ENCODE measurements at regions not wholly inside any gene's neighbourhood (a gene's known extent, or its start where the extent isn't known, plus 50 kb on each side); places are given as distances from the start of the nearest gene placed in this dataset.

GRCh38 chr12:107925125-107925524, 150.6 kb downstream of the ASCL4 start:
- no peak for DNase-seq (ENCODE audit: low spot score, unreplicated experiment)
- no peak for TF ChIP-seq CTCF (IDR thresholded peaks at IDR 0.05; ENCODE audit: unreplicated experiment)
- H3K27me3 Mint-ChIP-seq, result peaks cover 50% of the 10 kb centered on the region

DNA sequence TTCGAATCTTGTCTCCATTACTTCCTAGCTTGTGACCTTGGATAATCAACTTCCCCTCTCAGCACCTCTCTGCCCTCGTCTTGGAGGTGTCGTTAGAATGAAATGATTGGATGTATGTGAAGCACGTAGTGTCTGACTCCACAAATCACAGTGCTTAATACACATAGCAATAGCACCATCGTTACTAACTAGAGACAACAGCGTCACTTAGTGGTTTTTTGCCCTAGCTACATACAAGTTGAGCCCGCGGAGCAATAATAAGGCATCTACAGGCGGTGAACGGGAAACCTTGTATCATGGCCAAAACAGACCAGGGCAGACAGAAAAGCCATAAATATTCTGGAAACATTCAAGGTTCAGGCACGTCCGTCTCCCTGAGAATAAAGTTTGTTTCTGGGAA, 154.9 kb downstream of the ASCL4 start:
- H3K4me1 Mint-ChIP-seq (ENCODE audit: low read depth), result no peaks in the 10 kb centered on the region
- peak; percentile 31 for TF ChIP-seq CTCF (IDR thresholded peaks at IDR 0.05; ENCODE audit: unreplicated experiment)

More at GRCh38 chr12:107925125-107925524, 150.6 kb downstream of the ASCL4 start:
- H3K27ac Mint-ChIP-seq, result no peak overlapping the region
- H3K4me3 Mint-ChIP-seq (ENCODE audit: low read depth), result no peak overlapping the region
- H3K4me1 Mint-ChIP-seq (ENCODE audit: low read depth), result no peaks in the 10 kb centered on the region
- no peaks in the 10 kb centered on the region for H3K36me3 Mint-ChIP-seq (ENCODE audit: insufficient read depth)
- no peaks in the 10 kb centered on the region for H3K9me3 Mint-ChIP-seq (ENCODE audit: low read depth)

DNA sequence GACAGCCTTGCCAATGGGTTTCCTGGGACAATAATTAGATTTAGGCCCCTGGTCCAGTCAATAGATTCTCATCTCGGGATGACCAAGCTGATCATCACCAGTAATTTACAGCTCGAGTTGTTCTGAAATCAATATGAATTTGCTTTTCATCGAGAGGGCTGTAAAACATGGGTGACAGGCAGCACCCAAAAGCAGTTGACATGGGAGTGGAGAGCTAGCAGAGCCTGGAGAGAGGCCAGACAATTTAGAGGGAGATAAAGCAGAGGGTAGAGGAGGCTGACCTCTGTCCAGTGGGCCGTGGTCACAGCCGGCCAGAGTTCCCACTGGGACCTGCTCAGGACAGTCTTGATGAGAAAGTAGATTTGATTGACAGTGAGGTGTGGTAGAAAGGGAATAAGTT, 157.3 kb downstream of the ASCL4 start:
- Mint-ChIP-seq H3K4me1 (ENCODE audit: low read depth) (no peaks in the 10 kb centered on the region), H3K27me3 (peaks cover 66% of the 10 kb centered on the region), H3K36me3 (ENCODE audit: insufficient read depth) (no peaks in the 10 kb centered on the region)

More for the DNA sequence above, 154.9 kb downstream of the ASCL4 start:
- no peak for DNase-seq (ENCODE audit: low spot score, unreplicated experiment)
- Mint-ChIP-seq H3K27ac (no peak overlapping the region), H3K27me3 (peaks cover 51% of the 10 kb centered on the region), H3K36me3 (ENCODE audit: insufficient read depth) (no peaks in the 10 kb centered on the region), H3K9me3 (ENCODE audit: low read depth) (no peaks in the 10 kb centered on the region), H3K4me3 (ENCODE audit: low read depth) (no peak overlapping the region)

DNA sequence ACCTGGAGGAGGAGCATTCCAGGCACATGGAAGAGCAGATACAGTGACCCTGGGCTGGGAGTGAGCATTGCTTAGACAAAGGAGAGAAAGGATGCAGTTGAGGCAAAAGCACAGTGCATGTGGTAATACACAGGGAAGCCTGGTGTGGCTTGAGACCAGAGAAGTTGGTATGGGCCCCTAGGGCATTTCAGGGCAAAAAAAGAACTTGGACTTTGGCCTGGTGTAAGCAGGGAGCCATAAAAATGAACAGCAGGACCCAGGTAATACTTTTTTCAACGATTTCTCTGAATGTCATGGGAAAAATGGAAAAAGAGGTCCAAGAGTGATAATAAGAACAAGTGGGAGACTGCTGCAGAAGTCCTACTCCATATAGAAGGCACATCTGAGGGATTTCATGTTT, 163.9 kb downstream of the ASCL4 start:
- H3K27ac Mint-ChIP-seq, result no peak overlapping the region
- H3K4me3 Mint-ChIP-seq (ENCODE audit: low read depth), result no peak overlapping the region
- no peak for TF ChIP-seq CTCF (IDR thresholded peaks at IDR 0.05; ENCODE audit: unreplicated experiment)
- peaks cover 8% of the 10 kb centered on the region for H3K9me3 Mint-ChIP-seq (ENCODE audit: low read depth)
- H3K4me1 Mint-ChIP-seq (ENCODE audit: low read depth), result no peaks in the 10 kb centered on the region
- no peak for DNase-seq (ENCODE audit: low spot score, unreplicated experiment)
- H3K27me3 Mint-ChIP-seq, result peaks cover 34% of the 10 kb centered on the region
- H3K36me3 Mint-ChIP-seq (ENCODE audit: insufficient read depth), result no peaks in the 10 kb centered on the region

More for the DNA sequence above, 157.3 kb downstream of the ASCL4 start:
- no peak overlapping the region for H3K27ac Mint-ChIP-seq
- no peaks in the 10 kb centered on the region for H3K9me3 Mint-ChIP-seq (ENCODE audit: low read depth)
- no peak overlapping the region for H3K4me3 Mint-ChIP-seq (ENCODE audit: low read depth)
- TF ChIP-seq CTCF (IDR thresholded peaks at IDR 0.05; ENCODE audit: unreplicated experiment), result no peak
- no peak for DNase-seq (ENCODE audit: low spot score, unreplicated experiment)

DNA sequence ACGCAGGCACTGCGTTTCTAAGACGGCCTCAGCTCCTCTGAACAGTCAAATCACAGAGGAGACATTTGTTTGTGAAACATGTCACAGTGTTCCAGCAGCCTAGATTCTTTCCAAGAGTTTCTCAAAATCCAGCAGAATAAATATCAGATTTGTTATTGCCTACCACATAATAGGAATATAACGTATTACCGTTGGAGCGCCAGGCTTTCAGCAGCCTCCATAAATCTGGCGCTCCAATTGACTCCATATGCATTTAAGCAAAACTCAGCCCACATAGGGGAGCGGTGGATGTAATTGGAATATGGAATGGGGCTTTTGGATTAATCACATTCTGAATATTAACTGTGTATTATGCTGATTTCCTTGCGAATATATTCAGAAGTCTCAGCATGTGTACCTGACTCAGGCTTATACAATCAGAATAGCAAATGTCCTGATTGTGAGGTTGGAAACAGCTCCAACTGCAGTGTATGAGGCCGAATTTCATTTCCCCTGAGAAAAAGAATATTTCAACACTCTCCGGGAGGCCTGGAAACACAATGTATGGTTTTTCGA, 174.0 kb downstream of the ASCL4 start:
- Mint-ChIP-seq H3K4me1 (ENCODE audit: low read depth) (no peaks in the 10 kb centered on the region), H3K4me3 (ENCODE audit: low read depth) (no peak overlapping the region), H3K9me3 (ENCODE audit: low read depth) (no peaks in the 10 kb centered on the region), H3K27ac (no peak overlapping the region), H3K27me3 (peaks cover 54% of the 10 kb centered on the region), H3K36me3 (ENCODE audit: insufficient read depth) (no peaks in the 10 kb centered on the region)
- no peak for DNase-seq (ENCODE audit: low spot score, unreplicated experiment)
- no peak for TF ChIP-seq CTCF (IDR thresholded peaks at IDR 0.05; ENCODE audit: unreplicated experiment)
